HCT116 (cell line): ENCODE measurements at regions not wholly inside any gene's neighbourhood (a gene's known extent, or its start where the extent isn't known, plus 50 kb on each side); places are given as distances from the start of the nearest gene placed in this dataset.

Experiments used
- ATAC-seq: fragments of 200-7000 bp; cut with Tn5 transposase; 2 replicates; pipeline ENCODE4 v1.9.1; 2020; ENCODE audit warnings: mild to moderate bottlenecking, moderate library complexity
- BruUV-seq: library from RNA; stranded (reverse); fragments of 400-500 nt; replicated peaks from 2 replicates; lab custom pipeline; 2021; lab: Mats Ljungman, UMichigan
- CTCF ChIA-PET: fragments of 300-600 bp; sonication (Branson Sonifier 250); formaldehyde crosslinking; loops from one replicate; lab custom pipeline; 2021; ENCODE audit warnings: antibody characterized with exemption; lab: Charles Lee
- POLR2A ChIA-PET: fragments of 300-600, 350-600 bp; sonication (Branson Sonifier 250); formaldehyde crosslinking; loops from one replicate; lab custom pipeline; 2021; ENCODE audit warnings: antibody characterized with exemption; lab: Charles Lee
- RAD21 ChIA-PET, 2 experiments: fragments of 300-600 bp; sonication (Branson Sonifier 250); formaldehyde crosslinking; loops; one replicate each; lab custom pipeline; 2023; ENCODE audit warnings: low total read pairs in 2 of 2; ENCODE audit not compliant: uncharacterized antibody in 2 of 2, unreplicated experiment in 2 of 2, low non-redundant PET in 1 of 2; lab: Charles Lee
- DNase-seq: peaks from one replicate; pipeline ENCODE4 v3.0.0-alpha.2; 2010; ENCODE audit warnings: low read depth, low spot score
- H2AFZ ChIP-seq: fragments of 200-600 bp; shearing (Covaris generic), sonication (generic); 2 replicates; pipeline ENCODE4 v1.6.1; 2017; ENCODE audit warnings: low read depth, mixed run types, mixed read lengths, antibody characterized with exemption, low read length; ENCODE audit not compliant: poor library complexity, severe bottlenecking
- H3K27ac ChIP-seq: 2 replicates; pipeline ENCODE4 v1.5.1; 2012; ENCODE audit warnings: low read depth, low read length
- H3K27me3 ChIP-seq: fragments of 200-600 bp; sonication (generic); 2 replicates; pipeline ENCODE4 v1.6.1; 2016; ENCODE audit warnings: mixed run types, low read length, mixed read lengths; ENCODE audit not compliant: insufficient read depth
- H3K36me3 ChIP-seq, 2 experiments: fragments of 200-500 bp in 1 of 2; fragments of 200-600 bp in 1 of 2; sonication (Bioruptor generic) in 1 of 2; sonication (generic) in 1 of 2; 2 replicates each; pipeline versions ENCODE4 v1.5.1 to v1.6.1; 2014 to 2016; ENCODE audit warnings: low read length in 2 of 2, inconsistent platforms in 1 of 2, mixed read lengths in 1 of 2, mixed run types in 1 of 2; ENCODE audit not compliant: insufficient read depth in 2 of 2, control insufficient read depth in 1 of 2
- H3K4me1 ChIP-seq, 2 experiments: fragments of 200-600 bp in 1 of 2; sonication (generic) in 1 of 2; 2 replicates each; pipeline versions ENCODE4 v1.5.1 to v1.6.1; 2012 to 2017; ENCODE audit warnings: low read length in 2 of 2, inconsistent platforms in 1 of 2, mild to moderate bottlenecking in 1 of 2, mixed read lengths in 1 of 2, mixed run types in 1 of 2, moderate library complexity in 1 of 2; ENCODE audit not compliant: insufficient read depth in 2 of 2, control insufficient read depth in 1 of 2
- H3K4me2 ChIP-seq: fragments of 200-600 bp; sonication (generic); 2 replicates; pipeline ENCODE4 v1.6.1; 2017; ENCODE audit warnings: mixed run types, low read length, mixed read lengths
- H3K4me3 ChIP-seq, 2 experiments: fragments of 200-600 bp in 1 of 2; sonication (generic) in 1 of 2; replicated peaks in 1 of 2; 2 replicates each; pipeline ENCODE4 v1.5.1; 2011 to 2016; ENCODE audit warnings: low read length in 2 of 2, control low read depth in 1 of 2, low read depth in 1 of 2, mild to moderate bottlenecking in 1 of 2, mixed read lengths in 1 of 2, mixed run types in 1 of 2
- H3K79me2 ChIP-seq: fragments of 200-600 bp; sonication (generic); 2 replicates; pipeline ENCODE4 v1.6.1; 2017; ENCODE audit warnings: mild to moderate bottlenecking, mixed run types, low read length, moderate library complexity, mixed read lengths; ENCODE audit not compliant: insufficient read depth
- H3K9ac ChIP-seq: fragments of 200-600 bp; sonication (generic); 2 replicates; pipeline ENCODE4 v1.6.1; 2016; ENCODE audit warnings: low read length, mixed read lengths
- H3K9me2 ChIP-seq: fragments of 200-600 bp; sonication (generic), shearing (Covaris generic); 2 replicates; pipeline ENCODE4 v1.6.1; 2017; ENCODE audit warnings: mixed run types, mild to moderate bottlenecking, moderate library complexity; ENCODE audit not compliant: insufficient read depth
- H3K9me3 ChIP-seq, 2 experiments: fragments of 200-500 bp in 1 of 2; fragments of 200-600 bp in 1 of 2; sonication (Bioruptor generic) in 1 of 2; sonication (generic) in 1 of 2; 2 replicates each; pipeline ENCODE4 v1.6.1; 2014 to 2017; ENCODE audit warnings: low read length in 2 of 2, mixed read lengths in 2 of 2, inconsistent platforms in 1 of 2, low read depth in 1 of 2, mild to moderate bottlenecking in 1 of 2, mixed run types in 1 of 2, moderate library complexity in 1 of 2; ENCODE audit not compliant: control insufficient read depth in 1 of 2, insufficient read depth in 1 of 2
- H4K20me1 ChIP-seq: fragments of 200-600 bp; sonication (generic), shearing (Covaris generic); 2 replicates; pipeline ENCODE4 v1.6.1; 2017; ENCODE audit warnings: mixed run types, mild to moderate bottlenecking, moderate library complexity; ENCODE audit not compliant: insufficient read depth
- ATF3 ChIP-seq: IDR thresholded peaks from 2 replicates; pipeline ENCODE4 v1.6.1; 2012
- CBX3 ChIP-seq: IDR thresholded peaks from 2 replicates; pipeline ENCODE4 v1.6.1; 2012; ENCODE audit warnings: low read depth
- CEBPB ChIP-seq: IDR thresholded peaks from 2 replicates; pipeline ENCODE4 v1.6.1; 2012; ENCODE audit warnings: low read depth
- CTCF ChIP-seq, 3 experiments: fragments of 200-600 bp in 1 of 3; sonication (generic) in 1 of 3; IDR thresholded peaks in 2 of 3; conservative IDR thresholded peaks in 1 of 3; 2 replicates each; pipeline ENCODE4 v1.5.1; 2012 to 2017; ENCODE audit warnings: low read depth in 2 of 3, low read length in 2 of 3, antibody characterized with exemption in 1 of 3, borderline replicate concordance in 1 of 3, control low read depth in 1 of 3, mild to moderate bottlenecking in 1 of 3, mixed read lengths in 1 of 3, mixed run types in 1 of 3, moderate library complexity in 1 of 3; ENCODE audit not compliant: insufficient read depth in 1 of 3
- EZH2 ChIP-seq: fragments of 200-600 bp; sonication (generic); IDR thresholded peaks from 2 replicates; pipeline ENCODE4 v1.6.1; 2017; ENCODE audit warnings: antibody characterized with exemption, mixed run types
- MAX ChIP-seq: IDR thresholded peaks from 2 replicates; pipeline ENCODE4 v1.6.1; 2012
- RAD21 ChIP-seq: IDR thresholded peaks from 2 replicates; pipeline ENCODE4 v1.6.1; 2012; ENCODE audit warnings: low read depth, mild to moderate bottlenecking
- SP1 ChIP-seq: IDR thresholded peaks from 2 replicates; pipeline ENCODE4 v1.6.1; 2012; ENCODE audit warnings: low read depth
- YY1 ChIP-seq: IDR thresholded peaks from 2 replicates; pipeline ENCODE4 v1.6.1; 2011; ENCODE audit warnings: low read length, low read depth, moderate library complexity, mild to moderate bottlenecking; ENCODE audit not compliant: insufficient replicate concordance; ENCODE audit errors: extremely low read depth
- intact Hi-C: fragments of 100-400 bp; cut with micrococcal nuclease; formaldehyde crosslinking; loops from 2 replicates; pipeline ENCODE4 v1.10.0; 2022

- CTCF ChIA-PET, result no interaction called here
- Histone ChIP-seq H3K27ac (peak overlapping the region; percentile 4; the same call in 1 of the 2 replicates), H2AFZ (peak overlapping the region; percentile 44)
These were observed 83.7 kb upstream of the ZNF322 start for GRCh38 chr6:26743157-26743821.

More at GRCh38 chr6:26743157-26743821, 83.7 kb upstream of the ZNF322 start:
- ATAC-seq (peak; percentile 98), DNase-seq (peak; percentile 76)
- Histone ChIP-seq H3K4me2 (peak overlapping the region; percentile 54), H3K79me2 (no peaks in the 10 kb centered on the region), H3K9me3 (peaks cover 0 to 6% of the 10 kb centered on the region in 2 experiments; a peak in 1 of 4 replicates), H3K4me1 (peaks cover 2 to 13% of the 10 kb centered on the region in 2 experiments; a peak in 3 of 4 replicates), H3K9ac (no peak overlapping the region), H3K27me3 (no peaks in the 10 kb centered on the region), H4K20me1 (no peaks in the 10 kb centered on the region), H3K4me3 (no peak overlapping the region), H3K9me2 (no peaks in the 10 kb centered on the region), H3K36me3 (no peaks in the 10 kb centered on the region)
- RAD21 ChIA-PET, result no interaction called here
- intact Hi-C loops, result no loop called here
- TF ChIP-seq MAX (peak; percentile 56), CEBPB (0 out of 2 replicates have a peak, but pooled peaks have one; percentile 27), YY1 (peak; percentile 45), EZH2 (no peak), CBX3 (peak; percentile 71; the same call in 1 of the 2 replicates), CTCF (IDR thresholded peaks at IDR 0.05 in 2 of 3, conservative IDR thresholded peaks at IDR 0.05 in 1 of 3; ENCODE audit: borderline replicate concordance in 1 of 3, insufficient read depth in 1 of 3, low read depth in 2 of 3, low read length in 2 of 3) (0 out of 6 replicates have a peak, but pooled peaks of 1 of the 3 experiments have one; percentile 5), SP1 (no peak), RAD21 (0 out of 2 replicates have a peak, but pooled peaks have one; percentile 14), ATF3 (peak; percentile 96)
- POLR2A ChIA-PET, result no interaction called here
- BruUV-seq, result no TSS peak
